Amniotic epithelial cell (primary cell): ENCODE measurements at regions not wholly inside any gene's neighbourhood (a gene's known extent, or its start where the extent isn't known, plus 50 kb on each side); places are given as distances from the start of the nearest gene placed in this dataset.
"Not testable (repeated sequence)": the region's sequence is repeated elsewhere in the genome, so short reads cannot be mapped to it uniquely, and the experiment has no call there.

Experiments used
- DNase-seq: peaks from one replicate; pipeline ENCODE4 v3.0.0-alpha.2; 2010; ENCODE audit warnings: low read depth

- no peak for DNase-seq
Observed at GRCh38 chr6:122182061-122182460, 217.4 kb upstream of the HSF2 start.

- DNase-seq = peak; percentile 75
Observed at GRCh38 chr6:122184401-122184827, 215.0 kb upstream of the HSF2 start.

DNA sequence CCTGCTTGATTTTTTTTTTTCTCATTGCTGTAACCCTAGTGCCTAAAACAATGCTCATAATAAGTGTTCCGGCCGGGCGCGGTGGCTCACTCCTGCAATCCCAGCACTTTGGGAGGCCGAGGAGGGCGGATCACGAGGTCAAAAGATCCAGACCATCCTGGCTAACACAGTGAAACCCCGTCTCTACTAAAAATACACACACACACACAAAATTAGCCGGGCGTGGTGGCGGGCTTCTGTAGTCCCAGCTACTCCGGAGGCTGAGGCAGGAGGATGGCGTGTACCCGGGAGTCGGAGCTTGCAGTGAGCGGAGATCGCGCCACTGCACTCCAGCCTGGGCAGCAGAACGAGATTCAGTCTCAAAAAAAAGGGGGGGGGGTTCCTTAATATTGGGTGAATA, 214.0 kb upstream of the HSF2 start:
- DNase-seq = not testable (repeated sequence)

DNA sequence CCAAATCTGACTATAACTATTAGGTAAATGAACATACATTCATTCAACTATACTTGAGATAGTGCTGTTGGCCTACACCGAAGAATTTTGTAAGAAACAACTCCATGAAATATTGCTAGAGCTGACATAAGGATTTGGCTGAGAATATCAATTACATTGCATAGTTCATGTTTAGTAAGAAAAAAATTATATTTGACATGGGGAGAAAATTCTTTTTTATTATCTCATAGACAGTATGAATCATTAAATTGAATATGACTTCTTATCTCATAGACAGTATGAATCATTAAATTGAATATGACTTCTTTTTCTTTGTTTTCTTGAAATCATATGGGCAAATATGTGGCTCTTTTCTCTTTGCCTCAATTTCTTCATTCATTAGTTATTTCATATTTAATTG, 212.3 kb upstream of the HSF2 start:
- DNase-seq = peak; percentile 38

DNA sequence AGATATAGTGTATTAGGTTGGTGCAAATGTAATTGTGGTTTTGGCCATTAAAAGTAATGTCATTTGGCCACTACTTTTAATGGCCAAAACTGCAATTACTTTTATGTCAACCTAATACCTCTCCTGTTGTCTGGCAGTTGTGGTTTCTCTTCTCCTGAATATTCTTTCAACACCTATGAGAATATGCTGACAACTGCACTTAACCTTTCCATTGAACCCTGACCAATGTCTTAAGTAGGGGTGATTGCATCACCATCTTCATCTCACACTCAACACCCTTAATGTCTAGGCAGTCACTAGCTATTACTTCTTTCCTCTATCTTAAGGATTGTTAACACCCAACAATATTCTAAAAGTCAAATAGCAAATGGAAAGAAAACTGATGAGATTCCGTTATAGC, 200.5 kb upstream of the HSF2 start:
- no peak for DNase-seq

GRCh38 chr6:122200440-122200839, 199.0 kb upstream of the HSF2 start:
- no peak for DNase-seq

DNA sequence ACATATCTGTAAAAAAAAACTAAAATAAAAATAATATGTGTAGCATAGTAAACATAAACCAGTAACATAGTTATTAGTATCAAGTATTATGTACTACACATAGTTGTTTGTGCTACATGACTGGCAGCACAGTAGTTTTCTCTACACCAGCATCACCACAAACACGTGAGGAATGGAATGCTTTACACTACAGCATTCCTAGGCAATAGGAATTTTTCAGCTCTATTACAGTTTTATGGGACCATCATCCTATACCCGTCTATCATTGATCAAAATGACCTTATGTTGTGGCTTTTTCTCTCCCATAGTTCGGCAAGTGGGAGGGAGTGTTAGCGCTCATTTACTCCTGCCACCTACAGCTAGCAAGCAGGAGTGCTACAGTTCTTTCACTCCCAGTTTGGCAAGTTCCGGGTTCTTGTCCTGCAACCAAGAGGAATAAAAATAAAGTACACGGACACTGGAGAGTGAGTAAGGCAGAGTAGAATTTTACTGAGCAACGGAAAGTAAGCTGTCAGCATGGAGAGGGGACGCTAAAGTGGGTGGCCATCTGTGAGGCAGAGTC, 196.8 kb upstream of the HSF2 start:
- peak; percentile 54 for DNase-seq

DNA sequence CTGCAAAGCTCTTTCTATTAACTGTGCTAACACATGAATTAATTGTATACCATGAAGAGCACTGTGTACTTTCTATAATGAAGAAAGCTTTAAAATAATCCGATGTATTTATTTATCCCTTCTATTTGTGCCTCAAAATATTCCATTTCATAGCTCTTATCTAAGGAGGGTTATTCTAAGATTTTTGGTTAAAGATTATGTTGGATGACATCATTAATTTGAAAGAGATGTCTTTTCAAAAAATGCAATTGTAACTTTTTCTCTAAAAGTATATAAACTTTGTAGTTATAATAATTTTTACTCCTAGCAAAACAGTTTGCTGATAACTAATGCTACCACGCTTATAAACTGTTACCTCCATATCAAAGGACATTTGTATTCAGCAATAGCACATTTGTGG, 192.4 kb upstream of the HSF2 start:
- no peak for DNase-seq

DNA sequence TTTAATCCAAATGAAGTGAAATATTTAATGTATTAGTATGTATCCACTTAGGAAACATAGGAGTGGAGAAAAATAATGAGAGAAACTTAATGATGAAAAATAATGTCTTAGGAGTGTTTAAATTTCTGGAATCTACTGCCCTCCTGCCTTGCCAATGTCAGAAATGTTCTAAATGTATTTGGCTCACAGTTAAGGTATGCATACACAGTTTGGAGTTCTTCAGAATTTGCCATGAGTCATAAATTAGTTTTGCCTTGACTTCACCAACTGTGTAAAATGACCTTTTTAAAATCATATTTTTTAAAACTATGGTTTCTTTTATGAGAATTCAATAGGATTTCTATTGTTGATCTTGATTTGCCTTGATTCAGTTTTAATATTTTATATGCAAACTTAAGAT, 191.7 kb upstream of the HSF2 start:
- DNase-seq = peak; percentile 15

DNA sequence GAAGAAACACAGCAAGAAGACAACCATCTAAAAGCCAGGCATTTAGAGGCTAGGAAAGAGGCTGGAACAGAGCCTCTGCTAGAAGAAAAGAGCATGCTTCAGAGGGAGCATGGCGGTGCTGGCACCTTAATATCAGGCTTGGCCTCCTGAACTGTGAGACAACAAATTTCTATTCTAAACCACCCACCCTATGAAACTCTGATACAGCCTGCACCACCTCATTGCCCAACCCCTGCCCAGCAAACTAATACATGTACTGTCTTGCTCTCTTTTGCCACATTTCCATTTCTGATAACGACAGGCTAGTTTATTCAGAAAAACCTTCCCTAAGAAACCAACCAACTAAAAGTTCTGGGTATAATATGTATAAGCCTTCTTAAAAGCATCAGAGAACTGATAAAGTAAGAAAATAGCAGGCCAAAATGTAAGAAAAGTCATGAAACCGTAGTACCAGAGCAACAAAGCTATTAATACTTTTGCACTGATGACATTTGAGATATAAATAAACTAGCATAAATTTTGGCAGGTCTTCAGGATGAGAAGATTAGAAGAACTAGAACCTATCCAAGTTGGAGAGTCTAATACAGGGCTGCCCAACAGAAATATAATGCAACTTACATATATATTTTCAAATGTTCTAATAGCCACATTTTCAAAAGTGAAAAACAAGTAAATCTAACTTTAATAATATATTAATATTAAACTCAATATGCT, 184.7 kb upstream of the HSF2 start:
- no peak for DNase-seq

DNA sequence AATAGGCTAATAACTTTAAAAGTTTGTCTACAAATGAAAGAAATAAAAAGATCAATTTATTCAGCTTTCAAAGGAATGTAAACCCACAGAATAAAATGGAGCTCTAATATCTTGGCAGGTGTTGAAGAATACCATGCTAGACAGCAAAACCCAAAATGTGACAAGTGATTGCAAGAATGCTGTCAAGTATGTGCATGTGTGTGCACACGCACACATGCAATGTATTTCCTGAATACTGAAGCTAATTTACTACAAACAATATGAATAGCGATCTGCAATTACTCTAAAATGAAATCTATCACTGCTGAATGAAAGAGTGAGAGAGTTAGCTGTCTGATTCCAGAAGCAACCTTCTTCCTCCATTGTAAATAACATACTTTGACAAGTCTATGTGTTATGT, 179.2 kb upstream of the HSF2 start:
- DNase-seq = no peak

DNA sequence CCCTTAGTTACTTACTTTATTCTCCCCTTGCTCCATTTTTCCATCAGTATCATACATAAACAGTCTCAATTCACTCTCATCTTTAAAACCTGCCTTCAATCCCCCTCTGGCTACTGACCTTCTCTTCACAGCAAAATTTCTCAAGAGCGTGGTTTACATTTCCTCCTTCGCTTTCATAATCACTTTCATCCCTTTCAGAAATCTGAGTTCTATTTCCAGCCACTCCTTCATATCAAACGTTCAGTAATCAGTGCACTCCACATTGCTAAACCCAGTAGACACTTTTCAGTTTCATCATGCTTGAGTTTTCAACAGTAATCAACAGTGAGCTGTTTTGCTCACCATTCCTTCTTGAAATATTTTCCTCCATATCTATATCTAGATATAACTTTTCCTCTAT, 176.7 kb upstream of the HSF2 start:
- peak; percentile 85 for DNase-seq

DNA sequence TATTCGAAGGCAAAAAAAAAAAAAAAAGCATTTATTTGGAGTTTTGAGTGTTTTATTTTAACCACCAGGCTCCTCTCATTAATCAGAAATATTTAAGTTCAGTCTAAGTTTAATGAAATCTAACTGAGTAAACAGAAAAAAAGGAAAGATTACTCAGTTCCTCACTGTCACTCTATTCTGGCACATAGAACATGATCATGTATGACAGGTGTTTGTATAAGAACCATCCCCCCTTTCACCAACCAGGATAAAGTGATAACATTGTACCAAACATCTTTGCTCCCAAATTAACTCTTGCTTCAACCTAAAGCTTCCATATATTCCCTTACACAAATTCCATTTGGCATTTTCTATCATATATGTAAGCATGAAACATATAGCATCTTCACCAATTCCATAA, 176.2 kb upstream of the HSF2 start:
- DNase-seq = no peak

DNA sequence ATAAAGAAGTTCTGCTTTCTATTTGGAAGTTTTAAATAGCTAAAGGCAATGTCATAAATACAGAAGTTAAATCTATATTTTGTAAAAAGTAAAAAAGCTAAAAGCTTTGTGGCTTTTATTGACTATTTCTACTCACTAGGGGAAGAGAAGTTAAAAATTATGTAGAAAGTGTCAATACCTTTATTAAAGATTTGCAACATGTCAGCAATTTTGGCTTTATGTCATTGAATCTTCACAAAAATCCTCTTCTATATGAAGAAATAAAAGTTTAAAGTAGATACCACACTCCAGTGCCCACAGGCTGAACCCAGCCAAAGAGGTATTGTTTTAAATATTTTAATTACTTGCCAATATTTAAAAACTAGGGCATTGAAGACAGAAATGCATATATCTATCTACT, 160.6 kb upstream of the HSF2 start:
- no peak for DNase-seq

DNA sequence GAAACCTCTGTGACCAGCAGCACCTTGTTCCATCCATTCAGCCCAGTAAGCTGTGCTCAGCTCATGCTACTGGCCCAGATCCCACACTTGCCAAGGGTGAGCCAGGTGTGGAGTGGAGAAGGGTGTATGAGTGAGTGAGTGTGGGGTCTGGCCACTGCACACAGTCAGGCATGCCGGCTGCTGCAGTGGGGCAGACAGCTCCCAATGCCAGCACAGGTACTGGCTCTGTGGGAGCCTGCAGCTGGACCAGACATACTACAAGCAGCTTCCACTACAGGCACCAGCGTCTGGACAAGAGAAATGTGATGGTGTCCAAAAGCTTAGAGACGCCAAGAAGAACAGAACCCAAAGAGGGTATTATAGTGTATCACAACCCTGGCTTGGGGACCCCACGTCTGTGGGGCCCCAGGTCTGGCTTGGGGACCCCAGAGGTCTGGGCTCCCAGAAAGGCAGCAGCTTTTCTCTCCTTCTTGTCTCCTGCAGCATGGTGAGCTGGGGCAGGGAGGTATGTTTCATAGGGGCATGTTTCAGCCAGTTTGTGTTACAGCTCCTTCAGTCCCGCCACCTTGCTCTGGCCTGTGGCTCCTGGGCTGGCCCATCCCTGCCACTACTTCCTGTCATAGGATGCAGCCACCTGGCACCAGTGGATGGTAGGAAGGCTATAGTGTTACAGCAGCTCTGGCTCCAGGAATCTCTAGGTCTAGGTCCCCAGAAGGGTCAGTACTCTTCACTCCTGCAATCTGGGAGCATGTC, 152.4 kb upstream of the HSF2 start:
- DNase-seq = no peak

DNA sequence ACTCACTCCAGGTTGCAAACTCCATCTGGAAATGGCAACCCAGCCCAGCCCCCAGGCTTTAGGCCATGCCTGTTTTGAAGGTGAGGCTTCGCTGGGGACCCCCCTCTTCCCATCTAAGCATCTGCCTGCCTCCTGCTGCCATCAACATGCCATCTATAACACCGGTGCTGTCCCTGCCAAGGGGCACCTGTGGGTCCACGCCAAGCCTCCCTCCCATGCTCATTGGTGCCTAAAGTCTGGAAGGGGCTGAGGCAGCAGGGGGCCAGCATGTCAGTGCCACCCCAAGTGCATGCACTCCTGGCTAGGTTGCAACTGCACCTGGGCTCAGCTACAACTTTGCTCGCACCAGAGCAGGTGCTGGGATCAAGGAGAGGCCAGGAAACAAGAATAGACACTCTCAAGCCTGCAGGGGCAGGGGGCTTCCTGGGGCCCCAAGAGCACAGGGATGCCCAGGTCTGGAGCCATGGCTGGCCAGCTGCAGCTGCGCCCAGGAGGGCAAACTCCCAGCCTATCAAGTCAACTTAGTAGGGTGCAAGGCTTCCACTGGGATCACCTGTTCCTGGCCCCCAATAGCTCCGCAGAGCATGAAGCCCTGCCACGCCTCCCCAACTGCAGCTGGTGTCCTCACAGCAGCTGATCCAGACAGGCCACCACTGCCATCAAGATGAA, 151.3 kb upstream of the HSF2 start:
- no peak for DNase-seq

DNA sequence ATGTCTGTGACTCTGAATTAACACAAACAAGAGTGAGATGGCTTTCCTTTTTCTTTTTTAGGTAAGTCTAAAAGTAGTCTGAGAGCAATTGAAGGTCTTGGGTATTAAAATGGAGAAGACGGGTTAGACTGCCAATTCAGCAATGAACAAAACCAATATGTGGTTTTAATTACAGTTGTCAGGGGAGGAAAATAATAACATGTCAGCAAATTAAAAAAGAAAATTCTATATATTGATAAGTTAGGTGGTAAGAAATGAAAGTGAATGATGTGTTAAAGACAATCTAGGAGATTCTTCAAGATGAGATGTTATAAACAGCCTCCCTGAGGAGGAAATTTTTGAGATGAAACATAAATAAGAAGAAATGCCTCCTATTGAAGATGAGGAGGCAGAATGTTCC, 150.6 kb upstream of the HSF2 start:
- no peak for DNase-seq

DNA sequence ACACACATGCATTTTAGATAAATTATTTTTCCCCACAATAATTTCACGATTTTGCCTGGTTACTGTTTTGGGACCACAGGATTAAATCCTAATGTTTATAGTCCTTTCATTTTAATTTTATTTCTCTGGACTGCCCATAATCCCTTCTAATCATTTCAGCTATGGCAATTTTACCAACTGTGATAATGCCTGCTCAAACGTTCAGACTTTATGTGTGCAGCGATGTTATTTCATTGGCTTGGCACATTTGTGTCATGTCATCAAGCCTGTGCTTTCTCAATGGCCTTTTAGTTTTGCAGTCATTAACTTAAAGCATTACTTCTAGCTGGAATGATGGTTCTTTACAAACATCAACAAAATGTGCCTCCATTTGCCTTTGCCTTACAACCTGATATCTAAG, 140.6 kb upstream of the HSF2 start:
- DNase-seq = no peak

DNA sequence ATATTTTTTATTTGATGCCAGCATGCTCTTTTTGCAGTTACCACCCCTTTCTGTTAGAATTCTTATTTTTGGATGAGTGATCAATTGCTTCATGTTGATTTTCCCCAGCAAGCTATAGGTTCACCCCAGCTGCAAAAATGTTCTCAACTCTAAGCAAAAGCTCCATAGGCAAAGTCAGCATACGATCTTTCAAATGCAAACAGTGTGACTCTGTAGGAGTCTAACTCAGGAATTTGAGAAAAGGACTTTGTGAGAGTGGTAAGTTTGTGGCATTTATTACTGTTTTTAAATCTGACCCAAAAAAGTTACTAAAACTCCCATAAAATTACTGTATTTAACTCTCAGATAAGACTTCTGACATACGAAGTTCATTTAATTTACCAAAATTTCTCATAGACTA, 134.9 kb upstream of the HSF2 start:
- no peak for DNase-seq

DNA sequence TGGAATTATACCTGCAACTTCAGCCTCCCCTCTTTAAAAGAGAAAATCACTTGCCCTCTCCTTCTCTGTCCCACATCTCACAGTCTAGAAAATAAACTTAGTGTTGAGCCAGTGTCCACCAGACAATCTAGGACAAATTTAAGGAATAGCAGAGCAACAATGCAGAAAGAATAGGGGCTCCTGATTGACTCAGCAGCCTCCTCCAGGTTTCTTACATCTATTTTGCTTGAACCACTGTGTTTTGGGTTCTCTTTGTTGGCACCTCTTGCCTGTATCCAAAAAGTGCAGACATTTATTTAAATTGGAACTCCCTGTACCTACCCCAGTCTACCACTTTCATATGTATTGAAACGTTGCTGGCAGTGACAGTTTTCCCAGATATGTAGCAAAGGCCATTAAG, 133.7 kb upstream of the HSF2 start:
- DNase-seq = no peak

- no peak for DNase-seq
Observed at GRCh38 chr6:122268394-122268793, 131.1 kb upstream of the HSF2 start.

DNA sequence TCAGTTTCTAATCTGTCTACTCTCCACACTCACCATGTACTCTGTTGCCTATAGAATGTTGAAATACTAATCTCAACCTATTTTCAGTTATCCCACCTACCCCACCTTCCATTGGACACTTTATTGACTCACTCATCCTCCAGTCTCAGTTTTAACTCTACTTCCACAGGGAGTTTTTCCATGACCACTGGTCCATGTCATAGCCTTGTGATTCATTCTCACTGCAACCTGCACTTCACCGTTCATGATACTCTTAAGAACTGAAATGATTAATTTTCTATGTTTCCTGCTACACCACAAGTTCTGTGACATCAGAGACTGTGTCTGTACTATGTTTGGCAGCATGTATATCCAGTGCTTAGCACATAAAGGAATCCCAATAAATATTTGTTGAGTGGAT, 122.8 kb upstream of the HSF2 start:
- DNase-seq = peak; percentile 10
